ENCODE measurements at regions not wholly inside any gene's neighbourhood (a gene's known extent, or its start where the extent isn't known, plus 50 kb on each side); places are given as distances from the start of the nearest gene placed in this dataset.

DNA sequence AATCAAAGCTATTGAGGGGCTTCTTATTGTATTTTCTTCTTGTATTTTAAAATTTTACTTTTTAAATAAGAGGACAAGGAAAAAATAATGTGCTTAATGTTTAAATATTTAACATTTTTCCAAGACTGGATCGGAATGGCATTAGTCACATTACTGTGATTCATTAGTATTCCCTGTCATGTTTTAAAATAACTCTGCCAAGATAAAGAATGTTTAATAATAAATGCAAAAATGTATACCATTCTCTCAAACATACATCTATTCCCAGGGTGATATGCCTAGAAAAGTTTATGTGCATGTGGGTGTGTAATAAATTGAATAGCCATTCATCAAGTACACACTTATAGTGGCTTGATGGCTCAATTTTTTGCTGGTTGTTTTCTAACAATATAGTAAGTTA is 936.1 kb downstream of the PLOD2 start:
- TF ChIP-seq POLR2AphosphoS5 (IDR thresholded peaks at IDR 0.05) (no peak), POLR2A (IDR thresholded peaks at IDR 0.05) (no peak)
